K562 (cell line): ENCODE measurements at regions not wholly inside any gene's neighbourhood (a gene's known extent, or its start where the extent isn't known, plus 50 kb on each side); places are given as distances from the start of the nearest gene placed in this dataset.

Experiments
- ATAC-seq: fragments of 200-7000 bp; cut with Tn5 transposase; 3 replicates; pipeline ENCODE4 v1.9.1; 2020; ENCODE audit warnings: moderate library complexity
- BruUV-seq: library from RNA; stranded (reverse); fragments of 400-500 nt; replicated peaks from 2 replicates; lab custom pipeline; 2021; lab: Mats Ljungman, UMichigan
- CTCF ChIA-PET: fragments of 300-600 bp; formaldehyde crosslinking; extraction: SDS; loops from one replicate; lab custom pipeline; 2021; ENCODE audit warnings: low intra/inter-chr PET ratio; lab: Yijun Ruan, JAX
- POLR2A ChIA-PET: fragments of 300-600, 350-650 bp; sonication (Branson Sonifier 250); formaldehyde crosslinking; extraction: SDS; loops from one replicate; lab custom pipeline; 2021; ENCODE audit warnings: antibody characterized with exemption, inconsistent platforms; lab: Yijun Ruan, JAX
- DNase-seq, 4 experiments: peaks; one replicate each; pipeline versions ENCODE4 v3.0.0 to v3.0.0-alpha.2; 2011 to 2018; ENCODE audit warnings: low spot score in 3 of 4, mixed read lengths in 3 of 4; ENCODE audit errors: extremely low read depth in 1 of 4
- FAIRE-seq: peaks from 2 replicates; lab custom pipeline; 2011; peaks lifted over from hg19 to GRCh38; lab: Jason Lieb, UNC
- H2AFZ ChIP-seq: 2 replicates; pipeline ENCODE4 v1.6.0; 2011; ENCODE audit warnings: low read depth, low read length, control low read depth, inconsistent platforms
- H3K27ac ChIP-seq: fragments of 200-600 bp; 3 replicates; pipeline ENCODE4 v1.8.0; 2011; ENCODE audit warnings: low read depth, mild to moderate bottlenecking, control low read depth, inconsistent platforms, low read length, moderate library complexity, mixed read lengths; ENCODE audit errors: extremely low read depth
- H3K27me3 ChIP-seq, 2 experiments: fragments of 300-600 bp in 1 of 2; 2 replicates in 1 of 2; 3 replicates in 1 of 2; pipeline versions ENCODE4 v1.6.0 to v1.8.0; 2011; ENCODE audit warnings: inconsistent platforms in 2 of 2, low read length in 2 of 2, mild to moderate bottlenecking in 1 of 2, mixed read lengths in 1 of 2, moderate library complexity in 1 of 2; ENCODE audit not compliant: control insufficient read depth in 2 of 2, insufficient read depth in 2 of 2
- H3K36me3 ChIP-seq: fragments of 300-600 bp; 3 replicates; pipeline ENCODE4 v1.8.0; 2011; ENCODE audit warnings: mild to moderate bottlenecking, low read length, inconsistent platforms; ENCODE audit not compliant: control insufficient read depth, insufficient read depth
- H3K4me1 ChIP-seq, 2 experiments: fragments of 200-600 bp in 1 of 2; replicated peaks in 1 of 2; 2 replicates in 1 of 2; 3 replicates in 1 of 2; pipeline versions ENCODE4 v1.5.1 to v1.8.0; 2011; ENCODE audit warnings: inconsistent platforms in 2 of 2, low read length in 2 of 2, mild to moderate bottlenecking in 1 of 2, mixed read lengths in 1 of 2, moderate library complexity in 1 of 2; ENCODE audit not compliant: control insufficient read depth in 2 of 2, insufficient read depth in 2 of 2
- H3K4me2 ChIP-seq: 2 replicates; pipeline ENCODE4 v1.6.1; 2011; ENCODE audit warnings: low read length, control low read depth, inconsistent platforms, mixed read lengths; ENCODE audit not compliant: insufficient read depth
- H3K4me3 ChIP-seq: fragments of 200-600 bp; sonication (generic), shearing (Covaris generic); 2 replicates; pipeline ENCODE4 v1.5.1; 2016; ENCODE audit warnings: control low read depth, inconsistent platforms
- H3K79me2 ChIP-seq: fragments of 200-600 bp; 3 replicates; pipeline ENCODE4 v1.8.0; 2011; ENCODE audit warnings: low read length, inconsistent platforms; ENCODE audit not compliant: control insufficient read depth, insufficient read depth
- H3K9ac ChIP-seq, 2 experiments: 2 replicates each; pipeline versions ENCODE4 v1.6.0 to v1.6.1; 2011; ENCODE audit warnings: low read depth in 2 of 2, low read length in 2 of 2, control low read depth in 1 of 2, inconsistent platforms in 1 of 2, mild to moderate bottlenecking in 1 of 2, mixed read lengths in 1 of 2; ENCODE audit not compliant: insufficient read depth in 1 of 2
- H3K9me1 ChIP-seq: one replicate; pipeline ENCODE4 v1.6.0; 2011; ENCODE audit warnings: inconsistent platforms, mild to moderate bottlenecking, low read length, moderate library complexity; ENCODE audit not compliant: control insufficient read depth, insufficient read depth
- H3K9me3 ChIP-seq: replicated peaks from 2 replicates; pipeline ENCODE4 v1.5.1; 2011; ENCODE audit warnings: low read depth, low read length, inconsistent platforms; ENCODE audit not compliant: control insufficient read depth, insufficient read depth
- H4K20me1 ChIP-seq: replicated peaks from 2 replicates; pipeline ENCODE4 v1.6.1; 2011; ENCODE audit warnings: low read length, inconsistent platforms, mixed read lengths; ENCODE audit not compliant: control insufficient read depth, insufficient read depth
- DIDO1 ChIP-seq: fragments of 450-650 bp; IDR thresholded peaks from 2 replicates; pipeline ENCODE4 v1.6.1; 2016; ENCODE audit warnings: low read depth, missing biosample characterization, missing genetic modification characterization
- FOXA3 ChIP-seq, 2 experiments: fragments of 450-650 bp in 1 of 2; sonication (generic) in 1 of 2; formaldehyde crosslinking; IDR thresholded peaks in 1 of 2; conservative IDR thresholded peaks in 1 of 2; 2 replicates each; pipeline versions ENCODE4 v1.4.0 to v1.8.0; 2020 to 2022; ENCODE audit warnings: mild to moderate bottlenecking in 2 of 2, missing genetic modification reagents in 1 of 2
- GABPB2 ChIP-seq: fragments of 250-450 bp; sonication (Bioruptor Pico); conservative IDR thresholded peaks from 2 replicates; pipeline ENCODE4 v1.5.1; 2021; ENCODE audit warnings: mild to moderate bottlenecking
- RFX5 ChIP-seq: IDR thresholded peaks from 2 replicates; pipeline ENCODE4 v1.6.1; 2011; ENCODE audit warnings: low read depth, mild to moderate bottlenecking, improper control_type of control experiment, low read length
- ZNF830 ChIP-seq: fragments of 250-450 bp; sonication (Bioruptor Pico); IDR thresholded peaks from 2 replicates; pipeline ENCODE4 v1.5.0; 2021; ENCODE audit warnings: mild to moderate bottlenecking
- WGBS: fragments of 100-300 bp; shearing (Covaris generic); methylation state at CpG from one replicate; pipeline ENCODE4 v1.1.6; 2016; ENCODE audit warnings: low coverage, mixed read lengths; ENCODE audit not compliant: insufficient coverage; ENCODE audit errors: missing lambda C conversion rate; 5-methylcytosine and 5-hydroxymethylcytosine counted together
- in situ Hi-C: fragments of 300-500 bp; cut with MboI; formaldehyde crosslinking; loops from 4 replicates; pipeline ENCODE4 v1.15.0; 2018; ENCODE audit warnings: inconsistent platforms, mixed read lengths
- intact Hi-C: fragments of 100-400 bp; cut with micrococcal nuclease; formaldehyde crosslinking; loops from 2 replicates; pipeline ENCODE4 v1.14.2; 2022
- TF ChIP-seq, protein P1 (sequence below): sonication (generic); formaldehyde crosslinking; IDR thresholded peaks from 2 replicates; pipeline ENCODE4 v1.8.0; 2022; ENCODE audit warnings: mild to moderate bottlenecking, low read depth, missing genetic modification reagents
- TF ChIP-seq, protein P2 (sequence below): sonication (generic); formaldehyde crosslinking; IDR thresholded peaks from 2 replicates; pipeline ENCODE4 v1.8.0; 2022; ENCODE audit warnings: mild to moderate bottlenecking, missing genetic modification reagents, borderline replicate concordance
- TF ChIP-seq, protein P3 (sequence below): fragments of 450-650 bp; IDR thresholded peaks from 2 replicates; pipeline ENCODE4 v1.6.1; 2018; ENCODE audit not compliant: partially characterized antibody

DNA sequence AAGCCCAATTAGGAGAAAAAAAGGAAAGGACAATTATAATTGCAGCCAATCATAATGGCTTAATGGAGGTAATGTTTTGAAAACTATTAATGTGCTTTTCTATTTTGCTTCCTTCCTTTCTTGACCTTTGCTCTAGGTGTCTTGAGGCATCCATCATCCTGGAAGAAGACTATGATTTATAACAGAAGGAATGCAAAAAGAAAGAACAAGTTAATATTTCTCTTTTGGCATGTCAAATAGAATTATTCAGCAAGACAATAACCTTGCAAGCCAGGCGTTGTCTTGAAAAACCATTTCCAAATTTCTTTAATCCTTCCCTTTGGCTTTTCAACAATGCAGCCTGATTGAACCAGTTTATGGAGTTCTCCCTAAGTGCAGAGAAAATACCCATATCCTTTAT lies 107.7 kb upstream of the USP24 start:
- no peaks in the 10 kb centered on the region for H3K4me1 ChIP-seq
- 0% methylated on average over 1 of the region's 1 CpG for WGBS
- H2AFZ ChIP-seq = no peak overlapping the region
- H3K36me3 ChIP-seq = no peaks in the 10 kb centered on the region
- ATAC-seq = no peak
- no peak for DNase-seq
- in situ Hi-C loops = no loop called here
- no peaks in the 10 kb centered on the region for H4K20me1 ChIP-seq
- ChIA-PET CTCF (no interaction called here), POLR2A (no interaction called here)
- peaks cover 11 to 40% of the 10 kb centered on the region in 2 experiments; a peak in 4 of 5 replicates for H3K27me3 ChIP-seq
- no peaks in the 10 kb centered on the region for H3K9me3 ChIP-seq
- intact Hi-C loops = no loop called here
- FAIRE-seq = no peak
- H3K79me2 ChIP-seq = no peaks in the 10 kb centered on the region
- H3K4me2 ChIP-seq = no peak overlapping the region
- H3K9ac ChIP-seq = no peak overlapping the region
- TF ChIP-seq, protein P1, sequence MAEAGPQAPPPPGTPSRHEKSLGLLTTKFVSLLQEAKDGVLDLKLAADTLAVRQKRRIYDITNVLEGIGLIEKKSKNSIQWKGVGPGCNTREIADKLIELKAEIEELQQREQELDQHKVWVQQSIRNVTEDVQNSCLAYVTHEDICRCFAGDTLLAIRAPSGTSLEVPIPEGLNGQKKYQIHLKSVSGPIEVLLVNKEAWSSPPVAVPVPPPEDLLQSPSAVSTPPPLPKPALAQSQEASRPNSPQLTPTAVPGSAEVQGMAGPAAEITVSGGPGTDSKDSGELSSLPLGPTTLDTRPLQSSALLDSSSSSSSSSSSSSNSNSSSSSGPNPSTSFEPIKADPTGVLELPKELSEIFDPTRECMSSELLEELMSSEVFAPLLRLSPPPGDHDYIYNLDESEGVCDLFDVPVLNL (CRISPR knock-in tag) = no peak
- BruUV-seq = no TSS peak
- no peaks in the 10 kb centered on the region for H3K9me1 ChIP-seq
- H3K4me3 ChIP-seq = no peak overlapping the region
- H3K27ac ChIP-seq = no peak overlapping the region

DNA sequence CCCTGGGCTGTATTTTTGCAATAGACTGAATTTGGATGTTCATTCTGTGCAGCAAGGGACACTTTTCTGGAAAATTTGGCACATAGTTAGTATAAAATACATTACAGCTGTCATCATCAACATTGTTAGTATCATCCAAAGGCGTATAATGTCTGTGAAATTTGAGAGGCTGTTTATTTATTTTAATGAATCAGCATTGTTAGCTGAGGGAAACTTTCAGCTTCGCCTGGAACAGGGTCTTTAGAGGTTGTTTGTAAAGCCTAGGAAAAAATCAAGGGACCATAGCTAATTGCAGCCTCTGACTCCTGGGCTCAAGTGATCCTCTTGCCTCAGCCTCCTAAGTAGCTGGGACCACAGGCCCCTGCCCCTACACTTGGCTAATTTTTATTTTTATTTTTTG lies 106.8 kb upstream of the USP24 start:
- Histone ChIP-seq H3K9ac (no peak overlapping the region), H3K9me3 (no peaks in the 10 kb centered on the region), H3K79me2 (no peaks in the 10 kb centered on the region), H4K20me1 (no peaks in the 10 kb centered on the region), H3K4me3 (no peak overlapping the region), H3K9me1 (no peaks in the 10 kb centered on the region), H3K36me3 (no peaks in the 10 kb centered on the region), H3K27ac (no peak overlapping the region), H3K4me2 (no peak overlapping the region), H3K4me1 (no peaks in the 10 kb centered on the region), H2AFZ (no peak overlapping the region), H3K27me3 (peaks cover 13 to 44% of the 10 kb centered on the region in 2 experiments; a peak in 4 of 5 replicates)
- no peak for DNase-seq
- in situ Hi-C loops (no loop called here), intact Hi-C loops (no loop called here)
- 3% methylated on average over 2 of the region's 2 CpGs for WGBS
- no peak for ATAC-seq
- POLR2A ChIA-PET = interaction anchor here (0.8 to 0.9 kb wide), 2 partner anchors 11 to 16 kb away, joined by 3 to 4 read pairs; no protein-coding TSS in a partner anchor
- CTCF ChIA-PET = no interaction called here
- no peak for FAIRE-seq
- BruUV-seq = no TSS peak
- TF ChIP-seq FOXA3 (CRISPR knock-in tag; conservative IDR thresholded peaks at IDR 0.05 in 1 of 2, IDR thresholded peaks at IDR 0.05 in 1 of 2) = 0 out of 4 replicates have a peak, but pooled peaks of 1 of the 2 experiments have one; percentile 25
- TF ChIP-seq, protein P2, sequence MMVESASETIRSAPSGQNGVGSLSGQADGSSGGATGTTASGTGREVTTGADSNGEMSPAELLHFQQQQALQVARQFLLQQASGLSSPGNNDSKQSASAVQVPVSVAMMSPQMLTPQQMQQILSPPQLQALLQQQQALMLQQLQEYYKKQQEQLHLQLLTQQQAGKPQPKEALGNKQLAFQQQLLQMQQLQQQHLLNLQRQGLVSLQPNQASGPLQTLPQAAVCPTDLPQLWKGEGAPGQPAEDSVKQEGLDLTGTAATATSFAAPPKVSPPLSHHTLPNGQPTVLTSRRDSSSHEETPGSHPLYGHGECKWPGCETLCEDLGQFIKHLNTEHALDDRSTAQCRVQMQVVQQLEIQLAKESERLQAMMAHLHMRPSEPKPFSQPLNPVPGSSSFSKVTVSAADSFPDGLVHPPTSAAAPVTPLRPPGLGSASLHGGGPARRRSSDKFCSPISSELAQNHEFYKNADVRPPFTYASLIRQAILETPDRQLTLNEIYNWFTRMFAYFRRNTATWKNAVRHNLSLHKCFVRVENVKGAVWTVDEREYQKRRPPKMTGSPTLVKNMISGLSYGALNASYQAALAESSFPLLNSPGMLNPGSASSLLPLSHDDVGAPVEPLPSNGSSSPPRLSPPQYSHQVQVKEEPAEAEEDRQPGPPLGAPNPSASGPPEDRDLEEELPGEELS (CRISPR knock-in tag) = no peak
- no peak for TF ChIP-seq ZNF830
- TF ChIP-seq, protein P3, sequence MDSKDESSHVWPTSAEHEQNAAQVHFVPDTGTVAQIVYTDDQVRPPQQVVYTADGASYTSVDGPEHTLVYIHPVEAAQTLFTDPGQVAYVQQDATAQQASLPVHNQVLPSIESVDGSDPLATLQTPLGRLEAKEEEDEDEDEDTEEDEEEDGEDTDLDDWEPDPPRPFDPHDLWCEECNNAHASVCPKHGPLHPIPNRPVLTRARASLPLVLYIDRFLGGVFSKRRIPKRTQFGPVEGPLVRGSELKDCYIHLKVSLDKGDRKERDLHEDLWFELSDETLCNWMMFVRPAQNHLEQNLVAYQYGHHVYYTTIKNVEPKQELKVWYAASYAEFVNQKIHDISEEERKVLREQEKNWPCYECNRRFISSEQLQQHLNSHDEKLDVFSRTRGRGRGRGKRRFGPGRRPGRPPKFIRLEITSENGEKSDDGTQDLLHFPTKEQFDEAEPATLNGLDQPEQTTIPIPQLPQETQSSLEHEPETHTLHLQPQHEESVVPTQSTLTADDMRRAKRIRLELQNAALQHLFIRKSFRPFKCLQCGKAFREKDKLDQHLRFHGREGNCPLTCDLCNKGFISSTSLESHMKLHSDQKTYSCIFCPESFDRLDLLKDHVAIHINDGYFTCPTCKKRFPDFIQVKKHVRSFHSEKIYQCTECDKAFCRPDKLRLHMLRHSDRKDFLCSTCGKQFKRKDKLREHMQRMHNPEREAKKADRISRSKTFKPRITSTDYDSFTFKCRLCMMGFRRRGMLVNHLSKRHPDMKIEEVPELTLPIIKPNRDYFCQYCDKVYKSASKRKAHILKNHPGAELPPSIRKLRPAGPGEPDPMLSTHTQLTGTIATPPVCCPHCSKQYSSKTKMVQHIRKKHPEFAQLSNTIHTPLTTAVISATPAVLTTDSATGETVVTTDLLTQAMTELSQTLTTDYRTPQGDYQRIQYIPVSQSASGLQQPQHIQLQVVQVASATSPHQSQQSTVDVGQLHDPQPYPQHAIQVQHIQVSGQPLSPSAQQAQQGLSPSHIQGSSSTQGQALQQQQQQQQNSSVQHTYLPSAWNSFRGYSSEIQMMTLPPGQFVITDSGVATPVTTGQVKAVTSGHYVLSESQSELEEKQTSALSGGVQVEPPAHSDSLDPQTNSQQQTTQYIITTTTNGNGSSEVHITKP = no peak
- TF ChIP-seq GABPB2 (CRISPR knock-in tag) = no peak
- TF ChIP-seq RFX5 = no peak
- TF ChIP-seq DIDO1 (tag) = no peak
